WTC11 (cell line): ENCODE measurements at regions not wholly inside any gene's neighbourhood (a gene's known extent, or its start where the extent isn't known, plus 50 kb on each side); places are given as distances from the start of the nearest gene placed in this dataset.

Experiments used
- ATAC-seq: fragments of 200-7000 bp; cut with Tn5 transposase; 2 replicates; pipeline ENCODE4 v1.10.0; 2021; ENCODE audit warnings: mild to moderate bottlenecking, moderate library complexity
- CTCF ChIA-PET: fragments of 300-600 bp; sonication (Branson Sonifier 250); formaldehyde crosslinking; loops from one replicate; lab custom pipeline; 2021; ENCODE audit warnings: antibody characterized with exemption; lab: Charles Lee
- POLR2A ChIA-PET: fragments of 350-600 bp; sonication (Branson Sonifier 250); formaldehyde crosslinking; loops from one replicate; lab custom pipeline; 2021; ENCODE audit warnings: antibody characterized with exemption; lab: Charles Lee
- DNase-seq: peaks from one replicate; pipeline ENCODE4 v3.0.0; 2021; ENCODE audit warnings: low spot score
- H3K27ac Mint-ChIP-seq: 2 replicates; pipeline ENCODE4 v1.8.0; 2021; ENCODE audit warnings: mixed read lengths
- H3K27me3 Mint-ChIP-seq: 2 replicates; pipeline ENCODE4 v1.8.0; 2021; ENCODE audit warnings: low read depth, mild to moderate bottlenecking, moderate library complexity, mixed read lengths
- H3K36me3 Mint-ChIP-seq: 2 replicates; pipeline ENCODE4 v1.8.0; 2021; ENCODE audit warnings: mixed read lengths
- H3K4me1 Mint-ChIP-seq: 2 replicates; pipeline ENCODE4 v1.8.0; 2022; ENCODE audit warnings: mixed read lengths
- H3K4me3 Mint-ChIP-seq: 2 replicates; pipeline ENCODE4 v1.8.0; 2021; ENCODE audit warnings: mild to moderate bottlenecking, moderate library complexity, mixed read lengths
- H3K9me3 Mint-ChIP-seq: 2 replicates; pipeline ENCODE4 v1.8.0; 2021; ENCODE audit warnings: mixed read lengths
- GTF2I ChIP-seq: fragments of 250-450 bp; sonication (Bioruptor Pico); conservative IDR thresholded peaks from 2 replicates; pipeline ENCODE4 v1.4.0; 2021; ENCODE audit warnings: mild to moderate bottlenecking
- MXD4 ChIP-seq: fragments of 250-450 bp; sonication (Bioruptor Pico); IDR thresholded peaks from 2 replicates; pipeline ENCODE4 v1.8.0; 2021; ENCODE audit warnings: mild to moderate bottlenecking, moderate library complexity, borderline replicate concordance
- NFE2L1 ChIP-seq: sonication (generic); formaldehyde crosslinking; IDR thresholded peaks from 2 replicates; pipeline ENCODE4 v1.8.1; 2023; ENCODE audit warnings: missing genetic modification reagents
- NFYB ChIP-seq: sonication (generic); formaldehyde crosslinking; conservative IDR thresholded peaks from 2 replicates; pipeline ENCODE4 v1.8.0; 2022; ENCODE audit warnings: low read depth, missing genetic modification reagents
- NR3C1 ChIP-seq: sonication (generic); formaldehyde crosslinking; conservative IDR thresholded peaks from 2 replicates; pipeline ENCODE4 v1.8.1; 2023; ENCODE audit warnings: low read depth, mild to moderate bottlenecking, missing genetic modification reagents
- SMAD4 ChIP-seq: sonication (generic); formaldehyde crosslinking; IDR thresholded peaks from 2 replicates; pipeline ENCODE4 v1.8.0; 2022; ENCODE audit warnings: mild to moderate bottlenecking, missing genetic modification reagents
- SP1 ChIP-seq: sonication (generic); formaldehyde crosslinking; conservative IDR thresholded peaks from 2 replicates; pipeline ENCODE4 v1.8.1; 2022; ENCODE audit warnings: missing genetic modification reagents
- ZNF121 ChIP-seq: sonication (generic); formaldehyde crosslinking; IDR thresholded peaks from 2 replicates; pipeline ENCODE4 v1.8.0; 2023; ENCODE audit warnings: missing genetic modification reagents
- ZNF263 ChIP-seq: sonication (generic); formaldehyde crosslinking; IDR thresholded peaks from 2 replicates; pipeline ENCODE4 v1.8.1; 2022; ENCODE audit warnings: low read depth, mild to moderate bottlenecking, moderate library complexity, missing genetic modification reagents
- TF ChIP-seq, protein P1 (sequence below): sonication (generic); formaldehyde crosslinking; IDR thresholded peaks from 2 replicates; pipeline ENCODE4 v1.8.0; 2023; ENCODE audit warnings: missing genetic modification reagents, mild to moderate bottlenecking, borderline replicate concordance
- TF ChIP-seq, protein P2 (sequence below): fragments of 200-600 bp; IDR thresholded peaks from 2 replicates; pipeline ENCODE4 v1.8.0; 2022; ENCODE audit warnings: antibody characterized with exemption
- TF ChIP-seq, protein P3 (sequence below): sonication (generic); formaldehyde crosslinking; IDR thresholded peaks from 2 replicates; pipeline ENCODE4 v1.8.0; 2022; ENCODE audit warnings: mild to moderate bottlenecking, missing genetic modification reagents
- TF ChIP-seq, protein P4 (sequence below): sonication (generic); formaldehyde crosslinking; IDR thresholded peaks from 2 replicates; pipeline ENCODE4 v1.8.0; 2022; ENCODE audit warnings: mild to moderate bottlenecking, missing genetic modification reagents
- TF ChIP-seq, protein P5 (sequence below): fragments of 250-450 bp; sonication (Bioruptor Pico); IDR thresholded peaks from 2 replicates; pipeline ENCODE4 v1.9.0; 2021; ENCODE audit warnings: mild to moderate bottlenecking, borderline replicate concordance
- TF ChIP-seq, protein P6 (sequence below): sonication (generic); formaldehyde crosslinking; IDR thresholded peaks from 2 replicates; pipeline ENCODE4 v1.8.1; 2022; ENCODE audit warnings: low read depth, missing genetic modification reagents, borderline replicate concordance
- TF ChIP-seq, protein P7 (sequence below): sonication (generic); formaldehyde crosslinking; IDR thresholded peaks from 2 replicates; pipeline ENCODE4 v1.8.1; 2023; ENCODE audit warnings: mild to moderate bottlenecking, moderate library complexity, missing genetic modification reagents
- TF ChIP-seq, protein P8 (sequence below): sonication (generic); formaldehyde crosslinking; conservative IDR thresholded peaks from 2 replicates; pipeline ENCODE4 v1.8.1; 2022; ENCODE audit warnings: mild to moderate bottlenecking, missing genetic modification reagents

DNA sequence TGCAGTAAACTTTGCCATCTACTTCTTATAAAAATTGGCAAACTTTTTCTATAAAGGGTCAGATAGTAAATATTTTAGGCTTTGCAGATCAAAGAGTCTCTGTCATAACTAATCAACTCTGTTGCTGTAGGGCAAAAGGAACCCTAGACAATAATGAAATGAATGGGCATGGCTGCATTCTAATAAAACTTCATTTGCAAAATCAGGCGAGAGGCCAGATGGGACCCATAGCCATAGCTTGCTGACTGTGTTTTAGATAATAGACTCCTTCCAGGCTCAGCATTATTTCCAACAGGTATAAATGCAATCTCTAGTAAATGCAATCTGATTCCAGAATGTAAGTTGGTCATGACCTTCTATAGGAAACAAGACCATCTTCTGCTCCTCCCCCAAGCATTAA lies 490.7 kb downstream of the TOX3 start (continued):
- TF ChIP-seq, protein P1, sequence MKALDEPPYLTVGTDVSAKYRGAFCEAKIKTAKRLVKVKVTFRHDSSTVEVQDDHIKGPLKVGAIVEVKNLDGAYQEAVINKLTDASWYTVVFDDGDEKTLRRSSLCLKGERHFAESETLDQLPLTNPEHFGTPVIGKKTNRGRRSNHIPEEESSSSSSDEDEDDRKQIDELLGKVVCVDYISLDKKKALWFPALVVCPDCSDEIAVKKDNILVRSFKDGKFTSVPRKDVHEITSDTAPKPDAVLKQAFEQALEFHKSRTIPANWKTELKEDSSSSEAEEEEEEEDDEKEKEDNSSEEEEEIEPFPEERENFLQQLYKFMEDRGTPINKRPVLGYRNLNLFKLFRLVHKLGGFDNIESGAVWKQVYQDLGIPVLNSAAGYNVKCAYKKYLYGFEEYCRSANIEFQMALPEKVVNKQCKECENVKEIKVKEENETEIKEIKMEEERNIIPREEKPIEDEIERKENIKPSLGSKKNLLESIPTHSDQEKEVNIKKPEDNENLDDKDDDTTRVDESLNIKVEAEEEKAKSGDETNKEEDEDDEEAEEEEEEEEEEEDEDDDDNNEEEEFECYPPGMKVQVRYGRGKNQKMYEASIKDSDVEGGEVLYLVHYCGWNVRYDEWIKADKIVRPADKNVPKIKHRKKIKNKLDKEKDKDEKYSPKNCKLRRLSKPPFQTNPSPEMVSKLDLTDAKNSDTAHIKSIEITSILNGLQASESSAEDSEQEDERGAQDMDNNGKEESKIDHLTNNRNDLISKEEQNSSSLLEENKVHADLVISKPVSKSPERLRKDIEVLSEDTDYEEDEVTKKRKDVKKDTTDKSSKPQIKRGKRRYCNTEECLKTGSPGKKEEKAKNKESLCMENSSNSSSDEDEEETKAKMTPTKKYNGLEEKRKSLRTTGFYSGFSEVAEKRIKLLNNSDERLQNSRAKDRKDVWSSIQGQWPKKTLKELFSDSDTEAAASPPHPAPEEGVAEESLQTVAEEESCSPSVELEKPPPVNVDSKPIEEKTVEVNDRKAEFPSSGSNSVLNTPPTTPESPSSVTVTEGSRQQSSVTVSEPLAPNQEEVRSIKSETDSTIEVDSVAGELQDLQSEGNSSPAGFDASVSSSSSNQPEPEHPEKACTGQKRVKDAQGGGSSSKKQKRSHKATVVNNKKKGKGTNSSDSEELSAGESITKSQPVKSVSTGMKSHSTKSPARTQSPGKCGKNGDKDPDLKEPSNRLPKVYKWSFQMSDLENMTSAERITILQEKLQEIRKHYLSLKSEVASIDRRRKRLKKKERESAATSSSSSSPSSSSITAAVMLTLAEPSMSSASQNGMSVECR (CRISPR knock-in tag): no peak
- no peak for TF ChIP-seq NR3C1 (CRISPR knock-in tag)
- no peak for TF ChIP-seq SMAD4 (CRISPR knock-in tag)
- TF ChIP-seq, protein P2, sequence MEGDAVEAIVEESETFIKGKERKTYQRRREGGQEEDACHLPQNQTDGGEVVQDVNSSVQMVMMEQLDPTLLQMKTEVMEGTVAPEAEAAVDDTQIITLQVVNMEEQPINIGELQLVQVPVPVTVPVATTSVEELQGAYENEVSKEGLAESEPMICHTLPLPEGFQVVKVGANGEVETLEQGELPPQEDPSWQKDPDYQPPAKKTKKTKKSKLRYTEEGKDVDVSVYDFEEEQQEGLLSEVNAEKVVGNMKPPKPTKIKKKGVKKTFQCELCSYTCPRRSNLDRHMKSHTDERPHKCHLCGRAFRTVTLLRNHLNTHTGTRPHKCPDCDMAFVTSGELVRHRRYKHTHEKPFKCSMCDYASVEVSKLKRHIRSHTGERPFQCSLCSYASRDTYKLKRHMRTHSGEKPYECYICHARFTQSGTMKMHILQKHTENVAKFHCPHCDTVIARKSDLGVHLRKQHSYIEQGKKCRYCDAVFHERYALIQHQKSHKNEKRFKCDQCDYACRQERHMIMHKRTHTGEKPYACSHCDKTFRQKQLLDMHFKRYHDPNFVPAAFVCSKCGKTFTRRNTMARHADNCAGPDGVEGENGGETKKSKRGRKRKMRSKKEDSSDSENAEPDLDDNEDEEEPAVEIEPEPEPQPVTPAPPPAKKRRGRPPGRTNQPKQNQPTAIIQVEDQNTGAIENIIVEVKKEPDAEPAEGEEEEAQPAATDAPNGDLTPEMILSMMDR: no peak
- TF ChIP-seq SP1 (CRISPR knock-in tag): no peak
- no peak for TF ChIP-seq GTF2I (CRISPR knock-in tag)
- TF ChIP-seq ZNF121: no peak
- TF ChIP-seq ZNF263: no peak
- TF ChIP-seq MXD4 (CRISPR knock-in tag): no peak
- TF ChIP-seq, protein P3, sequence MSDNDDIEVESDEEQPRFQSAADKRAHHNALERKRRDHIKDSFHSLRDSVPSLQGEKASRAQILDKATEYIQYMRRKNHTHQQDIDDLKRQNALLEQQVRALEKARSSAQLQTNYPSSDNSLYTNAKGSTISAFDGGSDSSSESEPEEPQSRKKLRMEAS (CRISPR knock-in tag): no peak
- TF ChIP-seq NFYB: no peak
- TF ChIP-seq, protein P4, sequence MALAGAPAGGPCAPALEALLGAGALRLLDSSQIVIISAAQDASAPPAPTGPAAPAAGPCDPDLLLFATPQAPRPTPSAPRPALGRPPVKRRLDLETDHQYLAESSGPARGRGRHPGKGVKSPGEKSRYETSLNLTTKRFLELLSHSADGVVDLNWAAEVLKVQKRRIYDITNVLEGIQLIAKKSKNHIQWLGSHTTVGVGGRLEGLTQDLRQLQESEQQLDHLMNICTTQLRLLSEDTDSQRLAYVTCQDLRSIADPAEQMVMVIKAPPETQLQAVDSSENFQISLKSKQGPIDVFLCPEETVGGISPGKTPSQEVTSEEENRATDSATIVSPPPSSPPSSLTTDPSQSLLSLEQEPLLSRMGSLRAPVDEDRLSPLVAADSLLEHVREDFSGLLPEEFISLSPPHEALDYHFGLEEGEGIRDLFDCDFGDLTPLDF (CRISPR knock-in tag): no peak
- TF ChIP-seq NFE2L1: no peak

DNA sequence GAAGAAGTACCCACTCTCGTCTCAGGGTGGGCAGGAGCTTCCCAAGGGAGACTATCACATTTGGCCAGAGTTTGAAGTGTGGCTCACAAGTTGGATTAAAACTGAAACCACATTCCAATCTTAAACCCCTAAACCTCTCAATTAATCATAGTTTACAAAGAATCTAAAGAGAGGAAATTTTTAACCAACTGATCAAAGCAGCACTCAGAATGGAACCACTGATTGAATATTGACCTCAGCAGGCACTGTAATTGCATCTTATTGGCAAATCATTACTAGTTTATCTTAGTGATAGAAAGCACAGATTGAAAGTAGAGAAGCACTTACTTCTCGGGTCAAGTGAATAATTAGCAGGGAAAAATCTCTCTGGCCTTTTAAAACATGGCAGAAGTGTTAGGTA lies 491.6 kb downstream of the TOX3 start:
- CTCF ChIA-PET: no interaction called here
- TF ChIP-seq, protein P5, sequence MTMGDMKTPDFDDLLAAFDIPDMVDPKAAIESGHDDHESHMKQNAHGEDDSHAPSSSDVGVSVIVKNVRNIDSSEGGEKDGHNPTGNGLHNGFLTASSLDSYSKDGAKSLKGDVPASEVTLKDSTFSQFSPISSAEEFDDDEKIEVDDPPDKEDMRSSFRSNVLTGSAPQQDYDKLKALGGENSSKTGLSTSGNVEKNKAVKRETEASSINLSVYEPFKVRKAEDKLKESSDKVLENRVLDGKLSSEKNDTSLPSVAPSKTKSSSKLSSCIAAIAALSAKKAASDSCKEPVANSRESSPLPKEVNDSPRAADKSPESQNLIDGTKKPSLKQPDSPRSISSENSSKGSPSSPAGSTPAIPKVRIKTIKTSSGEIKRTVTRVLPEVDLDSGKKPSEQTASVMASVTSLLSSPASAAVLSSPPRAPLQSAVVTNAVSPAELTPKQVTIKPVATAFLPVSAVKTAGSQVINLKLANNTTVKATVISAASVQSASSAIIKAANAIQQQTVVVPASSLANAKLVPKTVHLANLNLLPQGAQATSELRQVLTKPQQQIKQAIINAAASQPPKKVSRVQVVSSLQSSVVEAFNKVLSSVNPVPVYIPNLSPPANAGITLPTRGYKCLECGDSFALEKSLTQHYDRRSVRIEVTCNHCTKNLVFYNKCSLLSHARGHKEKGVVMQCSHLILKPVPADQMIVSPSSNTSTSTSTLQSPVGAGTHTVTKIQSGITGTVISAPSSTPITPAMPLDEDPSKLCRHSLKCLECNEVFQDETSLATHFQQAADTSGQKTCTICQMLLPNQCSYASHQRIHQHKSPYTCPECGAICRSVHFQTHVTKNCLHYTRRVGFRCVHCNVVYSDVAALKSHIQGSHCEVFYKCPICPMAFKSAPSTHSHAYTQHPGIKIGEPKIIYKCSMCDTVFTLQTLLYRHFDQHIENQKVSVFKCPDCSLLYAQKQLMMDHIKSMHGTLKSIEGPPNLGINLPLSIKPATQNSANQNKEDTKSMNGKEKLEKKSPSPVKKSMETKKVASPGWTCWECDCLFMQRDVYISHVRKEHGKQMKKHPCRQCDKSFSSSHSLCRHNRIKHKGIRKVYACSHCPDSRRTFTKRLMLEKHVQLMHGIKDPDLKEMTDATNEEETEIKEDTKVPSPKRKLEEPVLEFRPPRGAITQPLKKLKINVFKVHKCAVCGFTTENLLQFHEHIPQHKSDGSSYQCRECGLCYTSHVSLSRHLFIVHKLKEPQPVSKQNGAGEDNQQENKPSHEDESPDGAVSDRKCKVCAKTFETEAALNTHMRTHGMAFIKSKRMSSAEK (CRISPR knock-in tag): no peak
- TF ChIP-seq, protein P6, sequence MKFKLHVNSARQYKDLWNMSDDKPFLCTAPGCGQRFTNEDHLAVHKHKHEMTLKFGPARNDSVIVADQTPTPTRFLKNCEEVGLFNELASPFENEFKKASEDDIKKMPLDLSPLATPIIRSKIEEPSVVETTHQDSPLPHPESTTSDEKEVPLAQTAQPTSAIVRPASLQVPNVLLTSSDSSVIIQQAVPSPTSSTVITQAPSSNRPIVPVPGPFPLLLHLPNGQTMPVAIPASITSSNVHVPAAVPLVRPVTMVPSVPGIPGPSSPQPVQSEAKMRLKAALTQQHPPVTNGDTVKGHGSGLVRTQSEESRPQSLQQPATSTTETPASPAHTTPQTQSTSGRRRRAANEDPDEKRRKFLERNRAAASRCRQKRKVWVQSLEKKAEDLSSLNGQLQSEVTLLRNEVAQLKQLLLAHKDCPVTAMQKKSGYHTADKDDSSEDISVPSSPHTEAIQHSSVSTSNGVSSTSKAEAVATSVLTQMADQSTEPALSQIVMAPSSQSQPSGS (CRISPR knock-in tag): no peak
- TF ChIP-seq, protein P7, sequence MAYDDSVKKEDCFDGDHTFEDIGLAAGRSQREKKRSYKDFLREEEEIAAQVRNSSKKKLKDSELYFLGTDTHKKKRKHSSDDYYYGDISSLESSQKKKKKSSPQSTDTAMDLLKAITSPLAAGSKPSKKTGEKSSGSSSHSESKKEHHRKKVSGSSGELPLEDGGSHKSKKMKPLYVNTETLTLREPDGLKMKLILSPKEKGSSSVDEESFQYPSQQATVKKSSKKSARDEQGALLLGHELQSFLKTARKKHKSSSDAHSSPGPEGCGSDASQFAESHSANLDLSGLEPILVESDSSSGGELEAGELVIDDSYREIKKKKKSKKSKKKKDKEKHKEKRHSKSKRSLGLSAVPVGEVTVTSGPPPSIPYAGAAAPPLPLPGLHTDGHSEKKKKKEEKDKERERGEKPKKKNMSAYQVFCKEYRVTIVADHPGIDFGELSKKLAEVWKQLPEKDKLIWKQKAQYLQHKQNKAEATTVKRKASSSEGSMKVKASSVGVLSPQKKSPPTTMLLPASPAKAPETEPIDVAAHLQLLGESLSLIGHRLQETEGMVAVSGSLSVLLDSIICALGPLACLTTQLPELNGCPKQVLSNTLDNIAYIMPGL (CRISPR knock-in tag): no peak
- TF ChIP-seq, protein P8, sequence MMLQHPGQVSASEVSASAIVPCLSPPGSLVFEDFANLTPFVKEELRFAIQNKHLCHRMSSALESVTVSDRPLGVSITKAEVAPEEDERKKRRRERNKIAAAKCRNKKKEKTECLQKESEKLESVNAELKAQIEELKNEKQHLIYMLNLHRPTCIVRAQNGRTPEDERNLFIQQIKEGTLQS: no peak
- TF ChIP-seq, protein P2: no peak

More for the DNA sequence above, 491.6 kb downstream of the TOX3 start:
- Mint-ChIP-seq H3K4me3 (no peak overlapping the region), H3K9me3 (peaks cover 2% of the 10 kb centered on the region; the same call in 1 of the 2 replicates), H3K27ac (no peak overlapping the region), H3K36me3 (no peaks in the 10 kb centered on the region), H3K4me1 (0 out of 2 replicates have a peak, but pooled peaks cover 2% of the 10 kb centered on the region), H3K27me3 (no peaks in the 10 kb centered on the region; the same call in 1 of the 2 replicates)
- no peak for ATAC-seq
- POLR2A ChIA-PET: no interaction called here
- no peak for DNase-seq
